ENCODE measurements at regions not wholly inside any gene's neighbourhood (a gene's known extent, or its start where the extent isn't known, plus 50 kb on each side); places are given as distances from the start of the nearest gene placed in this dataset.

DNA sequence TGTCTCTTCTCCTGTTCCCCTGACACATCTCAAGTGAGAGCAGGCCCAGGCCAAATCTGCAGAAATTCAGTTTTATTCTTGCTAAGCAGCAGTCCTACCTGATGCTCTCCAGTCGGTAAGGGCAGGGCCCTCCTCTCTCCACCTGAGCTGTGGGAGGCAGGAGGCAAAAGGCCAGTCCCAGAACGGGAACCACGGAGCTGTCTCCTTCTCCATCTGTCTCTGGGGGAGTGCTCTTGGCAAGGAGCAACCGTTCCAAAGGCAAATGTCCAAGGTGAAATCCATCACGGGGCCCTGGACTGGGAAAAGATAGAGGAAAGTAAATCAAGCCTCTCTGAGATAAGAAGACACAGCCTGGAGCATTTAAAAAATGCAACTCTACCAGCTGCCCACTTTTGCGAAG, 65.2 kb upstream of the CDON start:
- TF ChIP-seq CTCF (conservative IDR thresholded peaks at IDR 0.05; ENCODE audit: low read depth in 2 of 2) (no peak), ETS1 (IDR thresholded peaks at IDR 0.05) (no peak), EZH2phosphoT487 (IDR thresholded peaks at IDR 0.05; ENCODE audit: unreplicated experiment) (no peak), EZH2 (IDR thresholded peaks at IDR 0.05; ENCODE audit: low read depth, unreplicated experiment) (no peak), POLR2AphosphoS5 (IDR thresholded peaks at IDR 0.05; ENCODE audit: low read depth) (no peak)
